MG63 (cell line): ENCODE measurements at regions not wholly inside any gene's neighbourhood (a gene's known extent, or its start where the extent isn't known, plus 50 kb on each side); places are given as distances from the start of the nearest gene placed in this dataset.
"Not testable (repeated sequence)": the region's sequence is repeated elsewhere in the genome, so short reads cannot be mapped to it uniquely, and the experiment has no call there.

ENCODE experiments used
- DNase-seq: peaks from one replicate; pipeline ENCODE4 v3.0.0-alpha.2; 2020
- H3K27me3 ChIP-seq: fragments of 250-450 bp; sonication (Bioruptor Pico); 2 replicates; pipeline ENCODE4 v1.5.1; 2020; ENCODE audit warnings: mild to moderate bottlenecking, moderate library complexity
- H3K36me3 ChIP-seq: fragments of 250-450 bp; sonication (Bioruptor Pico); 2 replicates; pipeline ENCODE4 v1.5.1; 2020; ENCODE audit warnings: mild to moderate bottlenecking, moderate library complexity
- H3K4me3 ChIP-seq: fragments of 250-450 bp; sonication (Bioruptor Pico); 2 replicates; pipeline ENCODE4 v1.5.1; 2020; ENCODE audit warnings: mild to moderate bottlenecking, moderate library complexity
- H3K9me3 ChIP-seq: fragments of 250-450 bp; sonication (Bioruptor Pico); 2 replicates; pipeline ENCODE4 v1.5.1; 2020; ENCODE audit warnings: mild to moderate bottlenecking, moderate library complexity

GRCh38 chr5:108461628-108462367, 79.9 kb upstream of the FBXL17 start:
- Histone ChIP-seq H3K4me3 (no peak overlapping the region), H3K27me3 (0 out of 2 replicates have a peak, but pooled peaks cover 2% of the 10 kb centered on the region), H3K36me3 (no peaks in the 10 kb centered on the region), H3K9me3 (no peaks in the 10 kb centered on the region)
- no peak for DNase-seq

- no peak overlapping the region for H3K4me3 ChIP-seq
- H3K36me3 ChIP-seq = no peaks in the 10 kb centered on the region
- 0 out of 2 replicates have a peak, but pooled peaks cover 2% of the 10 kb centered on the region for H3K9me3 ChIP-seq
- DNase-seq = no peak
- no peaks in the 10 kb centered on the region for H3K27me3 ChIP-seq
These were observed 77.9 kb upstream of the FBXL17 start for GRCh38 chr5:108459769-108460168.

GRCh38 chr5:108451269-108451668, 69.4 kb upstream of the FBXL17 start:
- Histone ChIP-seq H3K36me3 (no peaks in the 10 kb centered on the region), H3K27me3 (peaks cover 12% of the 10 kb centered on the region; the same call in 1 of the 2 replicates), H3K4me3 (no peak overlapping the region), H3K9me3 (0 out of 2 replicates have a peak, but pooled peaks cover 4% of the 10 kb centered on the region)
- DNase-seq = no peak

- not testable (repeated sequence) for DNase-seq, H3K36me3 ChIP-seq, H3K27me3 ChIP-seq, H3K4me3 ChIP-seq, H3K9me3 ChIP-seq
These were observed 62.2 kb upstream of the FBXL17 start for GRCh38 chr5:108444130-108444529.

- H3K36me3 ChIP-seq, H3K9me3 ChIP-seq, H3K4me3 ChIP-seq, DNase-seq, H3K27me3 ChIP-seq: not testable (repeated sequence)
These were observed 60.3 kb upstream of the FBXL17 start for GRCh38 chr5:108442063-108442651.

- H3K4me3 ChIP-seq = no peak overlapping the region
- H3K9me3 ChIP-seq = no peaks in the 10 kb centered on the region; the same call in 1 of the 2 replicates
- DNase-seq = no peak
- 0 out of 2 replicates have a peak, but pooled peaks cover 3% of the 10 kb centered on the region for H3K27me3 ChIP-seq
- H3K36me3 ChIP-seq = no peaks in the 10 kb centered on the region
These were observed 55.5 kb upstream of the FBXL17 start for GRCh38 chr5:108437425-108437824.

- Histone ChIP-seq H3K27me3 (0 out of 2 replicates have a peak, but pooled peaks cover 3% of the 10 kb centered on the region), H3K4me3 (no peak overlapping the region), H3K36me3 (no peaks in the 10 kb centered on the region), H3K9me3 (no peaks in the 10 kb centered on the region; the same call in 1 of the 2 replicates)
- no peak for DNase-seq
These were observed 54.8 kb upstream of the FBXL17 start for GRCh38 chr5:108436696-108437095.

- DNase-seq = no peak
- Histone ChIP-seq H3K4me3 (no peak overlapping the region), H3K36me3 (no peaks in the 10 kb centered on the region), H3K9me3 (no peaks in the 10 kb centered on the region), H3K27me3 (no peaks in the 10 kb centered on the region)
These were observed 51.7 kb upstream of the FBXL17 start for GRCh38 chr5:108433600-108433999.

GRCh38 chr5:108432024-108432423, 50.1 kb upstream of the FBXL17 start:
- H3K27me3 ChIP-seq = no peaks in the 10 kb centered on the region
- no peak overlapping the region for H3K4me3 ChIP-seq
- no peaks in the 10 kb centered on the region for H3K36me3 ChIP-seq
- no peaks in the 10 kb centered on the region for H3K9me3 ChIP-seq
- DNase-seq = no peak
